Body of pancreas (tissue), 4 donors: ENCODE measurements at regions not wholly inside any gene's neighbourhood (a gene's known extent, or its start where the extent isn't known, plus 50 kb on each side); places are given as distances from the start of the nearest gene placed in this dataset.

Experiments
- CTCF ChIP-seq, 7 experiments: fragments of 450-650 bp in 4 of 7; fragments of 200-600 bp in 3 of 7; sonication (generic) in 3 of 7; IDR thresholded peaks; one replicate each; pipeline ENCODE4 v1.5.1; 2016 to 2019; ENCODE audit warnings: antibody characterized with exemption in 7 of 7
- POLR2A ChIP-seq, 3 donors: fragments of 450-650 bp; IDR thresholded peaks; one replicate each; pipeline ENCODE4 v1.6.1; 2016; ENCODE audit warnings: antibody characterized with exemption in 3 of 3, mild to moderate bottlenecking in 2 of 3

- TF ChIP-seq POLR2A (IDR thresholded peaks at IDR 0.05) (no peak), CTCF (IDR thresholded peaks at IDR 0.05) (no peak)
These were observed 133.1 kb downstream of the CDH26 start for GRCh38 chr20:60091305-60091704.
